GM12874 (cell line): ENCODE measurements at regions not wholly inside any gene's neighbourhood (a gene's known extent, or its start where the extent isn't known, plus 50 kb on each side); places are given as distances from the start of the nearest gene placed in this dataset.

Source experiments
- CTCF ChIP-seq: IDR thresholded peaks from 2 replicates; pipeline ENCODE4 v1.5.1; 2011; ENCODE audit warnings: low read depth, mild to moderate bottlenecking, control low read depth, low read length, moderate library complexity; ENCODE audit not compliant: insufficient read depth

GRCh38 chrX:13119386-13119785 is 75.0 kb upstream of the FAM9C start:
- no peak for TF ChIP-seq CTCF

- no peak for TF ChIP-seq CTCF
Observed at GRCh38 chrX:13115146-13115855, 70.9 kb upstream of the FAM9C start.

- TF ChIP-seq CTCF, result no peak
Observed at GRCh38 chrX:13112499-13112898, 68.1 kb upstream of the FAM9C start.

GRCh38 chrX:13110433-13111324 is 66.3 kb upstream of the FAM9C start:
- no peak for TF ChIP-seq CTCF

GRCh38 chrX:13109817-13110216 is 65.4 kb upstream of the FAM9C start:
- TF ChIP-seq CTCF, result no peak

- no peak for TF ChIP-seq CTCF
Observed at GRCh38 chrX:13103914-13104274, 59.5 kb upstream of the FAM9C start.

GRCh38 chrX:13103188-13103913 is 58.9 kb upstream of the FAM9C start:
- no peak for TF ChIP-seq CTCF
